ENCODE measurements at regions not wholly inside any gene's neighbourhood (a gene's known extent, or its start where the extent isn't known, plus 50 kb on each side); places are given as distances from the start of the nearest gene placed in this dataset.

DNA sequence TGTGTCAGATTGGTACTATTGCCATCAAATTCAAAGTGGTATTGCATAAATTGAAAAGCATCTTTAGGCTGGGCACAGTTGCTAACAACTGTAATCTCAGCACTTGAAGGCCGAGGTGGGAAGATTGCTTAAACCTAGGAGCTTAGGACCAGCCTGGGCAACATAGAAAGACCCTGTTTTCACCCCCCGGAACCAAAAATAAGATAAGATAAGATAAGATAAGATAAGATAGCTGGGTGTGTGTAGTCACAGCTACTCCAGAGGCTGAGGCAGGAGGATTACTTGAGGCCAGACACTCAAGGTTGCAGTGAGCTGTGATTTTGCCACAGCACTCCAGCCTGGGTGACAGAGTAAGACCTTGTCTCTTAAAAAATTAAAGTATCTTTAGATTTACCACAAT is 297.9 kb upstream of the SEMA6A start:
- TF ChIP-seq POLR2AphosphoS5 (IDR thresholded peaks at IDR 0.05) (no peak), POLR2A (IDR thresholded peaks at IDR 0.05) (no peak)
- TF ChIP-seq, protein P1, sequence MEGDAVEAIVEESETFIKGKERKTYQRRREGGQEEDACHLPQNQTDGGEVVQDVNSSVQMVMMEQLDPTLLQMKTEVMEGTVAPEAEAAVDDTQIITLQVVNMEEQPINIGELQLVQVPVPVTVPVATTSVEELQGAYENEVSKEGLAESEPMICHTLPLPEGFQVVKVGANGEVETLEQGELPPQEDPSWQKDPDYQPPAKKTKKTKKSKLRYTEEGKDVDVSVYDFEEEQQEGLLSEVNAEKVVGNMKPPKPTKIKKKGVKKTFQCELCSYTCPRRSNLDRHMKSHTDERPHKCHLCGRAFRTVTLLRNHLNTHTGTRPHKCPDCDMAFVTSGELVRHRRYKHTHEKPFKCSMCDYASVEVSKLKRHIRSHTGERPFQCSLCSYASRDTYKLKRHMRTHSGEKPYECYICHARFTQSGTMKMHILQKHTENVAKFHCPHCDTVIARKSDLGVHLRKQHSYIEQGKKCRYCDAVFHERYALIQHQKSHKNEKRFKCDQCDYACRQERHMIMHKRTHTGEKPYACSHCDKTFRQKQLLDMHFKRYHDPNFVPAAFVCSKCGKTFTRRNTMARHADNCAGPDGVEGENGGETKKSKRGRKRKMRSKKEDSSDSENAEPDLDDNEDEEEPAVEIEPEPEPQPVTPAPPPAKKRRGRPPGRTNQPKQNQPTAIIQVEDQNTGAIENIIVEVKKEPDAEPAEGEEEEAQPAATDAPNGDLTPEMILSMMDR (IDR thresholded peaks at IDR 0.05), result no peak
